ENCODE measurements at regions not wholly inside any gene's neighbourhood (a gene's known extent, or its start where the extent isn't known, plus 50 kb on each side); places are given as distances from the start of the nearest gene placed in this dataset.

GRCh38 chr10:110402077-110402416 lies 95.7 kb upstream of the DUSP5 start:
- no peaks in the 10 kb centered on the region for H4K20me1 ChIP-seq (ENCODE audit: insufficient read depth)
- H3K4me2 ChIP-seq: no peak overlapping the region
- TF ChIP-seq, protein P1, sequence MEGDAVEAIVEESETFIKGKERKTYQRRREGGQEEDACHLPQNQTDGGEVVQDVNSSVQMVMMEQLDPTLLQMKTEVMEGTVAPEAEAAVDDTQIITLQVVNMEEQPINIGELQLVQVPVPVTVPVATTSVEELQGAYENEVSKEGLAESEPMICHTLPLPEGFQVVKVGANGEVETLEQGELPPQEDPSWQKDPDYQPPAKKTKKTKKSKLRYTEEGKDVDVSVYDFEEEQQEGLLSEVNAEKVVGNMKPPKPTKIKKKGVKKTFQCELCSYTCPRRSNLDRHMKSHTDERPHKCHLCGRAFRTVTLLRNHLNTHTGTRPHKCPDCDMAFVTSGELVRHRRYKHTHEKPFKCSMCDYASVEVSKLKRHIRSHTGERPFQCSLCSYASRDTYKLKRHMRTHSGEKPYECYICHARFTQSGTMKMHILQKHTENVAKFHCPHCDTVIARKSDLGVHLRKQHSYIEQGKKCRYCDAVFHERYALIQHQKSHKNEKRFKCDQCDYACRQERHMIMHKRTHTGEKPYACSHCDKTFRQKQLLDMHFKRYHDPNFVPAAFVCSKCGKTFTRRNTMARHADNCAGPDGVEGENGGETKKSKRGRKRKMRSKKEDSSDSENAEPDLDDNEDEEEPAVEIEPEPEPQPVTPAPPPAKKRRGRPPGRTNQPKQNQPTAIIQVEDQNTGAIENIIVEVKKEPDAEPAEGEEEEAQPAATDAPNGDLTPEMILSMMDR (conservative IDR thresholded peaks at IDR 0.05; ENCODE audit: low read depth, low read length): no peak
- H3K9ac ChIP-seq: no peak overlapping the region
- H3K4me1 ChIP-seq (ENCODE audit: low read depth, poor library complexity, severe bottlenecking): peaks cover 92% of the 10 kb centered on the region
- no peak overlapping the region for H3K27ac ChIP-seq
- H2AFZ ChIP-seq (ENCODE audit: low read depth): no peak overlapping the region
- no peaks in the 10 kb centered on the region for H3K27me3 ChIP-seq (ENCODE audit: insufficient read depth, low read depth)
- H3K4me3 ChIP-seq (IDR thresholded peaks at IDR 0.05; ENCODE audit: insufficient read depth, low read depth, low read length): no peak overlapping the region
- no peaks in the 10 kb centered on the region for H3K79me2 ChIP-seq (ENCODE audit: insufficient read depth, low read depth)
- H3K36me3 ChIP-seq (ENCODE audit: insufficient read depth): no peaks in the 10 kb centered on the region

DNA sequence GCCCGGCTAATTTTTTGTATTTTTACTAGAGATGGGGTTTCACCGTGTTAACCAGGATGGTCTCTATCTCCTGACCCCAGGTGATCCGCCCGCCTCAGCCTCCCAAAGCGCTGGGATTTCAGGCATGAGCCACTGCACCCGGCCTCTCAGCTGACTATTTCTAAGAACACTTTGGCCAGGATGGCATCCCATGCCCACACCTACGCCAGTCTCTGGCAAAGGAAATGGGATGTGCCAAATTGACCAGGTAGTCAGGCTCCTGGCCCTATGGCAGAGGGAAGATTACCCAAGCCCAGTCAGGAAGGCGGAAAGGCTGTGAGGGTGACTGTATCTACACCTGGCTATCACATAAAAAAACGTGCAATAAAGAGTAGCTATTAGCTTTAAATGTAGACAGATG lies 94.1 kb upstream of the DUSP5 start:
- Histone ChIP-seq H3K4me1 (ENCODE audit: low read depth, poor library complexity, severe bottlenecking) (peaks cover 90% of the 10 kb centered on the region), H3K9ac (no peak overlapping the region), H3K36me3 (ENCODE audit: insufficient read depth) (no peaks in the 10 kb centered on the region), H3K4me2 (no peak overlapping the region), H3K4me3 (IDR thresholded peaks at IDR 0.05; ENCODE audit: insufficient read depth, low read depth, low read length) (no peak overlapping the region), H4K20me1 (ENCODE audit: insufficient read depth) (no peaks in the 10 kb centered on the region), H3K79me2 (ENCODE audit: insufficient read depth, low read depth) (no peaks in the 10 kb centered on the region), H3K27ac (no peak overlapping the region), H3K27me3 (ENCODE audit: insufficient read depth, low read depth) (no peaks in the 10 kb centered on the region), H2AFZ (ENCODE audit: low read depth) (no peak overlapping the region)
- TF ChIP-seq, protein P1 (conservative IDR thresholded peaks at IDR 0.05; ENCODE audit: low read depth, low read length): no peak

DNA sequence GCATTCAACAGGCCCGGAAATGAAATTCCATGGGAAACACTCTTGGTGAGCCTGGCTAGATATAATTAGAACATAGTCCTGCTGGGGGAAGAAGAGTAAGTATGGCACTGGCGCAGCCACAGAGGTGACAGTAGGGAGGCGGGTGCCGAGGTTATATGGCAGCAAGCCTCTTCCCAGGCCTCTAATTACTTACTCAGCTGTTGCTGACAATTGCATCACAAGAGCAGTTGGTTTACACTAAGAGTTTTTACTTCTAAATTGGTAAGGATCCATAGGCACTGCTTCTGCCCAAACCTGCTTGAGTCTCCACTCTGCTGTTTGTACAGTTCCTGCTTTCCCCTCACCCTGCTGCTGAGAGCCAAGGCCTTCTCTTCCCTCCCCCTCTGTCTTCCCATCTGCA lies 93.3 kb upstream of the DUSP5 start:
- H3K9ac ChIP-seq: no peak overlapping the region
- no peaks in the 10 kb centered on the region for H3K36me3 ChIP-seq (ENCODE audit: insufficient read depth)
- no peaks in the 10 kb centered on the region for H3K27me3 ChIP-seq (ENCODE audit: insufficient read depth, low read depth)
- no peaks in the 10 kb centered on the region for H3K79me2 ChIP-seq (ENCODE audit: insufficient read depth, low read depth)
- H4K20me1 ChIP-seq (ENCODE audit: insufficient read depth): no peaks in the 10 kb centered on the region
- no peak overlapping the region for H2AFZ ChIP-seq (ENCODE audit: low read depth)
- H3K4me2 ChIP-seq: no peak overlapping the region
- peaks cover 90% of the 10 kb centered on the region for H3K4me1 ChIP-seq (ENCODE audit: low read depth, poor library complexity, severe bottlenecking)
- no peak overlapping the region for H3K4me3 ChIP-seq (IDR thresholded peaks at IDR 0.05; ENCODE audit: insufficient read depth, low read depth, low read length)
- TF ChIP-seq, protein P1 (conservative IDR thresholded peaks at IDR 0.05; ENCODE audit: low read depth, low read length): no peak
- no peak overlapping the region for H3K27ac ChIP-seq

DNA sequence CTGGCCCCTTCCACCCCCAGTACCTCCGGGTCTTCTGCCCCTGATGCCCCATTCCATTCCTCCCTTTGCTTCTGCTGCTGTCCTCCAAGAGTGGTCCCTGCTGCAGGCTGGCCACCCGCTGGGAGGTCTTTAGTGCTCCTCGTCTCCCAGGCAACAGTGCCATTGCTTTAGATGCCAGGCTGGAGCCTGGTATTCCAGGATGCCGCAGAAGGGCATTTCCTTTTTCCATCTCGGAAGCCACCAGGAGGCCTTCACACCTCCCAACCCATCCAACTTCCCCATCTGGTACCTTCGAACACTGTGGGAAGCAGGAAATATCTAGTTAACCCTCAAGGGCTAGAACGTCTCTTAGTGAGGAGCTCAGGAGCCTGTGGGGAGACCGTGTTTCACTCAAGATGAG lies 92.9 kb upstream of the DUSP5 start:
- Histone ChIP-seq H3K27me3 (ENCODE audit: insufficient read depth, low read depth) (no peaks in the 10 kb centered on the region), H3K4me3 (IDR thresholded peaks at IDR 0.05; ENCODE audit: insufficient read depth, low read depth, low read length) (no peak overlapping the region), H3K27ac (no peak overlapping the region), H3K36me3 (ENCODE audit: insufficient read depth) (no peaks in the 10 kb centered on the region), H4K20me1 (ENCODE audit: insufficient read depth) (no peaks in the 10 kb centered on the region), H3K4me1 (ENCODE audit: low read depth, poor library complexity, severe bottlenecking) (peaks cover 90% of the 10 kb centered on the region), H3K9ac (no peak overlapping the region), H2AFZ (ENCODE audit: low read depth) (no peak overlapping the region), H3K4me2 (no peak overlapping the region), H3K79me2 (ENCODE audit: insufficient read depth, low read depth) (no peaks in the 10 kb centered on the region)
- TF ChIP-seq, protein P1 (conservative IDR thresholded peaks at IDR 0.05; ENCODE audit: low read depth, low read length): no peak

DNA sequence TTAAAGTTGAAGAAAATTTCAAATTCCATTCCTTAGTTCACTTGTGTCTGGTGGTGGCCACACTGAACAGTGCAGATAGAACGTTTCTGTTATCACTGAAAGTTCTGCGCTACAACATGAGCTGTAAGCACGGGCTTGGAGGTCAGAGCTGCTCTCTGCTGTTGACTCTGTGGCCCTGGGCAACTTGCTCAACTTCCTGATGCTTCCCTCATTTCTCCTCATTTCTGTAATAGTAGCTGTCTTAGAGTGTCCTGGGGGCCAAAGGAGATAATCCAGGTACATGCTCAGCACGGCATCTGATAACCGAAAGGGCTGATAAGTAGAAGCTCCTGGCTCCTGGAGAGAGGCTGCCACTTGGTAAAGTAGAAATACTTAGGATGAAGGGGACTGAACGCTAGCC lies 92.3 kb upstream of the DUSP5 start:
- H3K27ac ChIP-seq: no peak overlapping the region
- no peaks in the 10 kb centered on the region for H3K36me3 ChIP-seq (ENCODE audit: insufficient read depth)
- H3K27me3 ChIP-seq (ENCODE audit: insufficient read depth, low read depth): no peaks in the 10 kb centered on the region
- TF ChIP-seq, protein P1 (conservative IDR thresholded peaks at IDR 0.05; ENCODE audit: low read depth, low read length): no peak
- H2AFZ ChIP-seq (ENCODE audit: low read depth): no peak overlapping the region
- peaks cover 90% of the 10 kb centered on the region for H3K4me1 ChIP-seq (ENCODE audit: low read depth, poor library complexity, severe bottlenecking)
- no peaks in the 10 kb centered on the region for H3K79me2 ChIP-seq (ENCODE audit: insufficient read depth, low read depth)
- no peak overlapping the region for H3K4me2 ChIP-seq
- no peak overlapping the region for H3K9ac ChIP-seq
- H3K4me3 ChIP-seq (IDR thresholded peaks at IDR 0.05; ENCODE audit: insufficient read depth, low read depth, low read length): no peak overlapping the region
- no peaks in the 10 kb centered on the region for H4K20me1 ChIP-seq (ENCODE audit: insufficient read depth)
